Stomach (tissue), 4 donors: ENCODE measurements at regions not wholly inside any gene's neighbourhood (a gene's known extent, or its start where the extent isn't known, plus 50 kb on each side); places are given as distances from the start of the nearest gene placed in this dataset.

Experiments
- CTCF ChIP-seq, 7 experiments: fragments of 450-650 bp in 4 of 7; fragments of 200-600 bp in 3 of 7; sonication (generic) in 3 of 7; IDR thresholded peaks; one replicate each; pipeline ENCODE4 v1.5.1; 2016 to 2019; ENCODE audit warnings: antibody characterized with exemption in 7 of 7, control low read depth in 2 of 7, mild to moderate bottlenecking in 1 of 7
- POLR2A ChIP-seq, 4 donors: fragments of 450-650 bp; IDR thresholded peaks; one replicate each; pipeline ENCODE4 v1.6.1; 2016; ENCODE audit warnings: antibody characterized with exemption in 4 of 4, control low read depth in 2 of 4, mild to moderate bottlenecking in 1 of 4, moderate library complexity in 1 of 4
- POLR2AphosphoS5 ChIP-seq, 3 donors: sonication (generic); formaldehyde crosslinking; IDR thresholded peaks; one replicate each; pipeline ENCODE4 v1.6.1; 2016; ENCODE audit warnings: antibody characterized with exemption in 3 of 3

GRCh38 chr18:41396861-41397260 lies 558.2 kb upstream of the PIK3C3 start:
- TF ChIP-seq POLR2AphosphoS5 (IDR thresholded peaks at IDR 0.05) = no peak
- no peak for TF ChIP-seq CTCF (IDR thresholded peaks at IDR 0.05)
- no peak for TF ChIP-seq POLR2A (IDR thresholded peaks at IDR 0.05)
